GM19468 (cell line): ENCODE measurements at regions not wholly inside any gene's neighbourhood (a gene's known extent, or its start where the extent isn't known, plus 50 kb on each side); places are given as distances from the start of the nearest gene placed in this dataset.
"Not testable (repeated sequence)": the region's sequence is repeated elsewhere in the genome, so short reads cannot be mapped to it uniquely, and the experiment has no call there.

Source experiments
- ATAC-seq: cut with Tn5 transposase; IDR thresholded peaks from one replicate; pipeline ENCODE4 v1.9.1; 2021; ENCODE audit warnings: mild to moderate bottlenecking, moderate library complexity, moderate number of reproducible peaks; ENCODE audit not compliant: unreplicated experiment; ENCODE audit errors: extremely low read depth

GRCh38 chr18:56289381-56289780 lies 349.0 kb downstream of the TXNL1 start:
- ATAC-seq: no peak

- ATAC-seq: no peak
Observed at GRCh38 chr18:56286775-56287325, 351.5 kb downstream of the TXNL1 start.

DNA sequence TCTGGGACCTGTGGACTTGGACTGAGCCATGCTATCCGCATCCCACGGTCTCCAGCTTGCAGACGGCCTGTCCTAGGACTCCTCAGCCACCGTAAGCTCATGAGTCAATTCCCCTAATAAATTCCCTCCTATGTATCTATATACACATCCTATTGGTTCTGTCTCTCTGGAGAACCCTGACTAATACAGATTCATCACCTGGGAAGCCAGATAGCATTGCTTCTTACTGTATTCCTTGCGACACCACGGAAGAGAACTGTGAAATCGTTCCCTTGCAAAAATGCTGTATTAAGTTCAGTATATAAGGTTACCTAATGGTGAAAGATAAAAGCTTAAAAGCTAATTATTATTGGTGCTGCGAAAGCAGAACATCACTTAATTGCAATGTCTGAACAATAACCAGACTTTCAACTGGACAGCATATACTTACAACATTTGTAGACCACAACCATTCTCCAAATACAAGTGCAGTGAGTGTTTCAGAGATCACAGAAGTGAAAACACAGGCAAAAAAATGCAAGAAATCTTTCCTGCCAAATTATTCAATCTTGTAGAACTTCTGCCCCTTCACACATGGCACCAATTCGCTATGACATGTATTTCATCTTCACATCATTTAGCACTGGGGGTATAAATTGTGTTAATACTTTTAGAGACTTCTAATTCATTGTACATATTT lies 352.9 kb downstream of the TXNL1 start:
- ATAC-seq: no peak

DNA sequence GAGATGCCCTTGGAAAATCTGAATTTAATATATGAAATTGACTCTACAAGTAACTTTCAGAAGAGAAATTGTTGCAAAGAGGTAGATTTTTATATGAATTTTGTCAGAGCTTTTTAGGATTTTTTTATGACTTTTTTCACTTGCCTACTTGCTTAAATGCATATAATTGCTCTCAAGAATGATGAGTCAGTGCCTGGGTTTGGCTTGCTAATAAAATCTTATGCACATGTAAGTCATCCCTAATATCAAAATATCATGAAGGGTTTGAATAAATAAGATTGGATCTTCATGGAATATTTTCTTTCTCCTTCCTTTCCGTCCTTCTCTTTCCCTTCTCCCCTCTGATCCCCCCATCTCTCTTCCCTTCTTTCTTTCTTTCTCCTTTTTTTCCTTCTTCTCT lies 354.1 kb downstream of the TXNL1 start:
- ATAC-seq: no peak

GRCh38 chr18:56283316-56283715 lies 355.1 kb downstream of the TXNL1 start:
- no peak for ATAC-seq

- no peak for ATAC-seq
Observed at GRCh38 chr18:56282234-56283104, 355.9 kb downstream of the TXNL1 start.

DNA sequence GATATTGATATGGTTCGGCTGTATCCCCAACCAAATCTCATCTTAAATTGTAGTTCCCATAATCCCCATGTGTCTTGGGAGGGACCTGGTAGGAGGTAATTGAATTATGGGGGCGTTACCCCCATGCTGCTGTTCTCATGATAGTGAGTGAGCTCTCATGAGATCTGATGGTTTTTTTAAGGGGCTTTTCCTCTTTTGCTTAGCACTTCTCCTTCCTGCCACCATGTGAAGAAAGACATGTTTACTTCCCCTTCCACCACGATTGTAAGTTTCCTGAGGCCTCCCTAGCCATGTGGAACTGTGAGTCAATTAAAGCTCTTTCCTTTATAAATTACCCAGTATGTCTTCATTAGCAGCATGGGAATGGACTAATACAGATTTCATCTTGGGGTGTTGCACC lies 358.6 kb downstream of the TXNL1 start:
- not testable (repeated sequence) for ATAC-seq

DNA sequence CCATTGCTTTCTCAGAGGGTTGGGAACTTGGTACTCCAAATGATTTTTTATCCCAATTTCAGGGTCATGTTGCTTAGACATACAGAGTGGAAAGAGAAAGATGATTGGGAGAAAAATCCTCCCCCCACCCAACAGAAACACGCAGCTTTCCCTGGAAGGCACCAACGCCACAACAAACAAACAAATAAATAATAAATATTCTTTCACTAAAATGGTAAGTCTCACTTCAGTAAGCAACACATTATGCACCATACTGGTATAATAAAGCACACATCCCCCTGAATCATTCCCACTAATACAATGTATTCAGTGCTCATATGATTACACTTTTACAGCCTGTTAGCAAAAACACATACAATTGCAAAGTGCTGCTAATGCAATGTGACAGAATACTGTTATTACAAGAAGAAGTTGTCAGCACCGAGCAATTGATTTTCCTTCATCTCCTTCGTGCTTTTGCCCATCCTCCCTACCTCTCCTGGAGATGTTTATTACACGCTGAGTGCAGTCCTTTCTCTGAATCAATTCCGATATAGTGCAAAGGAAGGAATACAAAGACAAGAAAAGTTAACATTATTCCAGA lies 359.9 kb downstream of the TXNL1 start:
- ATAC-seq: no peak

DNA sequence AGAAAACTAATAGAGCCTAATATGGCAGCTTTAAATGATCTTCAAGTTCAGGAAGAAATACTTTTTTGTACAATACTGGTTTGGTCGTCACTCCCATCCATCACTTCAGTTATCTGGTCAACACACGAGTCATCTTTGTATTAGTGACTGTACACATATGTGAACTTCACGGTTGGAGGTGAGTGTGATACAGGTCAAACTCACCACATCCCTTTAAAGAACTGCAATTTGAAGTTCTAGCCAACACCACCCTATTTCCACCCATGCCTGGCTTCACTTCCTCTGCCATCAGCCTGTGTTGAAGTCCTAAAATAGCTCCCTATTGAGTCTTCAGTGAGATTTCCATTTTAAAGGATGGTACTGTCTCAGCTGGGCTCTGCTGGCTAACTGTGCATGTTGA lies 361.9 kb downstream of the TXNL1 start:
- no peak for ATAC-seq

GRCh38 chr18:56273541-56274219 lies 364.7 kb downstream of the TXNL1 start:
- no peak for ATAC-seq

- ATAC-seq: no peak
Observed at GRCh38 chr18:56270671-56271250, 367.6 kb downstream of the TXNL1 start.

DNA sequence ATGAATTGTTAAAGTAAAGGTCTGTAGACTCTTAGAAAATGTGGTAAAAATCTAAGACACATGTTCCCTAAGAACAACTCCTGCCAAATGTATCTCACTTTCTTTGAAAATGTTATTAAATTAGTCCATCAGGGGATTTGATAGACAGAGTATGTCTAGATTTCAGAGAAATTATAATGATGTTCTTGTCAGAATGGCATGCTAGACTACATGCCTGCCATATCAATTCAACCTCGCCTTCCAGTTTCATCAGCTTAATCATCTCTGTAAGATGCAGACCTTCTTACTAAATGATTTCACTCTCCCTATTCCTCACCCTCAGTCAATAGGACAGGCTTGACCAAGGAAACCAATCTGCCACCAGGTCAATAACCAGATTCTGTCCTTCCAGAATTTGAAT lies 368.4 kb downstream of the TXNL1 start:
- no peak for ATAC-seq

DNA sequence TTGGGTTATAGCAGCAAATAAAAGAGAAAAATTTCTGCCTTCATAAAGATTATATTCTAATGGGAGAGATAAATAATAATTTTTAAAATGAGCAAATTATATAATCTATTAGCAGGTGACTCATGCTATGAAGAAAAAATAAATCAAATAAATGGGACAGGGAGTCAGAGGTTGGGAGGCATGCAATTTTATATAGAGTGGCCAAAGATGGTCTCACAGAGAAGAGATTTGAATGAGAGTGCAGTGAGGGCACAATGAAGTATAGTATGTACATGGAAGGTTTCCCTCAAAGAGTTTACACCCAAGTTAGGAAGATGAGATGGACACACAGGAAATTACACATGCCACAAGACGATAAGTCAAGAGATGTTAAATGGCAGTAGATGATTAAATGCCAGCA lies 369.4 kb downstream of the TXNL1 start:
- ATAC-seq: no peak

DNA sequence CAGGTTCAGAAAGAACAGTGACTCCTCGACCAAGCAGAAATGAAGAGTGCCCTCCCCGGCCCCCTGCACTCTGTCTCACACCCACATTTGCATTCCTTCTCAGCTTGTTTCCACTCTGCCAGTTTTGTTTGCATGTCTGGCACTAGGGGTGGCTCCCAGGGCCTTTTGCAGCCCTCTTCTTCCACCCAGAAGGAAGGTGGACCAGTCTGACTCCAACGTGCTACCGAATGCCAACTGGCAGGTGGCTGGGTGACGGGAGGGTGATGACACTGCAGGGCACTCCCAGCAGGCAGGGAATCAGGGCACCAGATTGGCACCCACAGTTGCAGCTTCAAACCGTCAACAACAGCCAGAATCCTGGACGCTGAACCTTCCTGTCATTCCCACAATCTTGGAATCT lies 371.1 kb downstream of the TXNL1 start:
- ATAC-seq: no peak

DNA sequence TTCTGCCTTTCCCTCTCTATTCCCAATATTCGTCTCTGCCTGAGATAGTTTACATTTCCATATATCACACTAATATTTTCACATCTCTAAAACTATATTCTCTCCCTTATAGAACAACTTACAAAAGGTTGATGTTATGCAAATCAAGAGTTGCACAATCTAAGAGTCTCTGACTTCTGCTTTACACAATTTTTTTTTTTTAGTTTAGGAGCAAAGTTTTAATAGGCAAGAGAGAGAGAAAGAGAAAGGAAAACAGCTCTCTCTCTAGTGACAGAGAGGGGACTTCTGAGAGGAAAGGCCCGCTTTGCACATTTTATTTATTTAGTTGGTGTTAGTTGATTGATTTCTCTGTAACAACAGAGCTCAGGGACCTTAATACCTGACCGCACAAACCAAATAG lies 380.2 kb downstream of the TXNL1 start:
- ATAC-seq: no peak

DNA sequence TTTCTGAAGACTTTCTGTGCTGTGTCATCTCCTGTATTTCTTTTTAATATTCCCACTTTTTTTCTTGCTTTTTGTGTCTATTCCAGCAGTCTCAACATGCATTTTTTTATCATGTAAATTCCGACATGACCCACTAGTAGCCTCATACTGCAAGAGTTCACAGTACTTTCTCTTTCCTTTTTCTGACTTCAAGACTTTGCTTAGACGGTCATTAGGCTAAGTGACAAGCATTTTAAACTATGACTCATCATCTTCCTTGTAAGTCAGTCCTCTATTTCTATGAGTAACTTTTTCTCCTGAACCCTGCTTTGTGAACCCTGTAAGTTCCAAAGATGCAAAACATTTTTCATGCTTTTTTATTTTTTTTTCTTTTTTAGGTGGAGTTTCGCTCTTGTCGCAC lies 381.2 kb downstream of the TXNL1 start:
- peak; percentile 59 for ATAC-seq

DNA sequence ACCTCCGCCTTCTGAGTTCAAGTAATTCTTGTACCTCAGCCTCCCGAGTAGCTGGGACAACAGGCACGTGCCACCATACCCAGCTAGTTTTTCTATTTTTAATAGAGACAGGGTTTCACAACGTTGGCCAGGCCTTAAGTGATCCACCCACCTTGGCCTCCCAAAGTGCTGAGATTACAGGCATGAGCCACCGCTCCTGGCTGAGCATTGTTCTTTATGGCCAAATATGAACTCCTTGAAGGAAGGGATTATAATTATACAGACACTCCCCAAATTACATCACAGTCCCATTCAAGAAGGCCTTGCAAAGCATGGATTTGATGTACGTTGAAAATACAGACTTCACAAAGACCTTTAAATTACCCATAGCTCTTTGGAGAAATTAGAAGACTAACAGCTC lies 381.7 kb downstream of the TXNL1 start:
- no peak for ATAC-seq

DNA sequence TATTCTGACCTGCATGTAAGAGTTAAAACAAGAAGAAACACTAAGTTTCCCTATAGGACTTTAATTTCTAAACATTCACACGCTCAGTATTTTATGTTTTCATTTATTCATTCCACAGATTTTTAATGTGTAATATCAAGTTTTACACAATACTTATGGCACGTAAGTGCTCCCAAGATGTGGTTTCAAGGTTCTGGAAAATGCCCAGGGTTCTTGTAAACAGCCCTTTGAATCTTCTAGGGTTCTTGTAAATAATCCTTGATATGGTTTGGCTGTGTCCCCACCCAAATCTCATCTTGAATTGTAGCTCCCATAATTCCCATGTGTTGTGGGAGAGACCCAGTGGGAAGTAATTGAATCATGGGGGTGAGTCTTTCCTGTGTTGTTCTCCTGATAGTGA lies 383.0 kb downstream of the TXNL1 start:
- ATAC-seq: no peak

- ATAC-seq: no peak
Observed at GRCh38 chr18:56252456-56252855, 385.9 kb downstream of the TXNL1 start.

DNA sequence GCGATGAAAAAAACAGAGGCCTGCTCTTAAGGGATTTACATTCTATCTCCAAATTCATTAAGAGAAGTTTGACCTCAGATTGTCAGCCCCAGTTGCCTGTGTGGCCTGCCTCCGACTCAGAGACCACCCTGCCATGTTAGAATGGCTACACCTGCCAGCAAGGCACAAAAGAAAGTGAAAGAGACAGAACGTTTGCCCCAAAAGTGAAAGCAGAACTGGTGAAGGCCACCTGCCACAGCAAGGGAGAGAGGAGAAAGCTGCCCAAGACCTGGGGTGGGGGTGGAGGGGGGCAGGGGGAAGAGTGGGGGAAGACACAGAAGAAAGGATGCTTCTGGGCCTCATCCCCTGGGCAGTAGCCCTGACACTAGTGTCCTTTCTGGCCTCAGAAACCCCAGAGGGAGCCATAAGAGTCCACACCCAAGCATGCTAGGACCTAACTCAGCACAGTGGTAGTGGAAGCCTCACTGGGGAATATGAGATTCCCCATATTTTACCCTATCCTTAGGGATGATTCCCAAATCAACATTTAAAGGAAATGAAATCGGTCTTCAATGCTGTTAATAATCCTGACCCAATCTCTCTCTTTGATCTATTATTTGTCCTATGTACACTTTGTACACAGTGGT lies 389.7 kb downstream of the TXNL1 start:
- peak; percentile 94 for ATAC-seq
